ENCODE measurements at regions not wholly inside any gene's neighbourhood (a gene's known extent, or its start where the extent isn't known, plus 50 kb on each side); places are given as distances from the start of the nearest gene placed in this dataset.

GRCh38 chr18:27719680-27720079, 457.2 kb downstream of the CDH2 start:
- TF ChIP-seq POLR2A (IDR thresholded peaks at IDR 0.05) (no peak), CTCF (IDR thresholded peaks at IDR 0.05) (no peak)

GRCh38 chr18:27717816-27718215, 459.1 kb downstream of the CDH2 start:
- WGBS, 4 donors: 90 to 95% (median 92%) methylated on average over 3 of the region's 3 CpGs
- Histone ChIP-seq H3K9me3 (peaks cover 0 to 6% (median 0%) of the 10 kb centered on the region in 12 donors), H3K36me3 (no peaks in the 10 kb centered on the region), H3K27ac (no peak overlapping the region), H3K27me3 (no peaks in the 10 kb centered on the region), H3K4me1 (peaks cover 0 to 22% (median 6%) of the 10 kb centered on the region in 12 donors), H3K4me3 (no peak overlapping the region)
- DNase-seq (no peak), ATAC-seq (no peak)
- TF ChIP-seq CTCF (IDR thresholded peaks at IDR 0.05): no peak
- no peak for TF ChIP-seq POLR2A (IDR thresholded peaks at IDR 0.05)
- intact Hi-C loops (cut with DNase I): no loop called here

More at GRCh38 chr18:27719680-27720079, 457.2 kb downstream of the CDH2 start:
- H3K4me3 ChIP-seq: no peak overlapping the region
- H3K36me3 ChIP-seq: no peaks in the 10 kb centered on the region
- intact Hi-C loops (cut with DNase I): no loop called here
- H3K9me3 ChIP-seq: peaks cover 0 to 6% (median 0%) of the 10 kb centered on the region in 12 donors
- no peaks in the 10 kb centered on the region for H3K27me3 ChIP-seq
- no peak for ATAC-seq
- no peak for DNase-seq
- WGBS, 4 donors: 79 to 90% (median 83%) methylated on average over 6 of the region's 6 CpGs
- H3K27ac ChIP-seq: no peak overlapping the region
- peaks cover 0 to 8% (median 0%) of the 10 kb centered on the region in 12 donors for H3K4me1 ChIP-seq

- DNase-seq (no peak), ATAC-seq (peak; percentile 58 to 73 (median 70))
- peaks cover 0 to 6% (median 0%) of the 10 kb centered on the region in 12 donors for H3K9me3 ChIP-seq
- no peak overlapping the region for H3K27ac ChIP-seq
- intact Hi-C loops (cut with DNase I): no loop called here
- WGBS, 4 donors: 58 to 69% (median 65%) methylated on average over 4 of the region's 4 CpGs
- H3K27me3 ChIP-seq: no peaks in the 10 kb centered on the region
- no peak overlapping the region for H3K4me3 ChIP-seq
- no peak for TF ChIP-seq CTCF (IDR thresholded peaks at IDR 0.05)
- TF ChIP-seq POLR2A (IDR thresholded peaks at IDR 0.05): no peak
- peaks cover 0 to 22% (median 6%) of the 10 kb centered on the region in 12 donors for H3K4me1 ChIP-seq
- no peaks in the 10 kb centered on the region for H3K36me3 ChIP-seq
These were observed 459.7 kb downstream of the CDH2 start for GRCh38 chr18:27717250-27717649.

- DNase-seq: no peak
- Histone ChIP-seq H3K4me3 (no peak overlapping the region), H3K27ac (no peak overlapping the region), H3K9me3 (peaks cover 0 to 6% (median 0%) of the 10 kb centered on the region in 12 donors), H3K4me1 (peaks cover 0 to 27% (median 6%) of the 10 kb centered on the region in 12 donors), H3K36me3 (no peaks in the 10 kb centered on the region), H3K27me3 (no peaks in the 10 kb centered on the region)
- no peak for ATAC-seq
- intact Hi-C loops (cut with DNase I): no loop called here
- TF ChIP-seq POLR2A (IDR thresholded peaks at IDR 0.05) (no peak), CTCF (IDR thresholded peaks at IDR 0.05) (no peak)
- 70 to 85% (median 77%) methylated on average over 3 of the region's 3 CpGs for WGBS, 4 donors
These were observed 461.2 kb downstream of the CDH2 start for GRCh38 chr18:27715751-27716150.
